OCI-LY1 (cell line): ENCODE measurements at regions not wholly inside any gene's neighbourhood (a gene's known extent, or its start where the extent isn't known, plus 50 kb on each side); places are given as distances from the start of the nearest gene placed in this dataset.

Experiments
- CTCF ChIP-seq: fragments of 200-600 bp; sonication (generic), shearing (Covaris generic); IDR thresholded peaks from 2 replicates; pipeline ENCODE4 v1.5.1; 2017; ENCODE audit warnings: mild to moderate bottlenecking, antibody characterized with exemption, low read length, moderate library complexity, mixed read lengths
- EZH2 ChIP-seq: fragments of 200-600 bp; sonication (generic), shearing (Covaris generic); IDR thresholded peaks from 2 replicates; pipeline ENCODE4 v1.8.0; 2017; ENCODE audit warnings: borderline replicate concordance, mixed run types, mild to moderate bottlenecking, antibody characterized with exemption, low read length, moderate library complexity, mixed read lengths

- TF ChIP-seq CTCF (no peak), EZH2 (no peak)
Observed at GRCh38 chr18:42459873-42460272, 504.8 kb downstream of the PIK3C3 start.
